Chondrocyte (in vitro differentiated cells): ENCODE measurements at regions not wholly inside any gene's neighbourhood (a gene's known extent, or its start where the extent isn't known, plus 50 kb on each side); places are given as distances from the start of the nearest gene placed in this dataset.

Experiments used
- DNase-seq: peaks from one replicate; pipeline ENCODE4 v3.0.0; 2021; ENCODE audit warnings: mixed read lengths, low spot score
- H3K27ac Mint-ChIP-seq: one replicate; pipeline ENCODE4 v1.8.0; 2021; ENCODE audit warnings: mild to moderate bottlenecking, moderate library complexity, mixed read lengths; ENCODE audit not compliant: unreplicated experiment
- H3K27me3 Mint-ChIP-seq: 2 replicates; pipeline ENCODE4 v1.8.0; 2021; ENCODE audit warnings: low read depth, mixed read lengths
- H3K36me3 Mint-ChIP-seq: 2 replicates; pipeline ENCODE4 v1.8.0; 2021; ENCODE audit warnings: low read depth, mixed read lengths
- H3K4me1 Mint-ChIP-seq: 2 replicates; pipeline ENCODE4 v1.8.0; 2021; ENCODE audit warnings: low read depth, mild to moderate bottlenecking, mixed read lengths
- H3K4me3 Mint-ChIP-seq: one replicate; pipeline ENCODE4 v1.8.0; 2021; ENCODE audit warnings: mild to moderate bottlenecking, moderate library complexity, mixed read lengths; ENCODE audit not compliant: unreplicated experiment
- H3K9me3 Mint-ChIP-seq: 2 replicates; pipeline ENCODE4 v1.8.0; 2021; ENCODE audit warnings: low read depth, mixed read lengths
- CTCF ChIP-seq: fragments of 200-600 bp; sonication (generic); IDR thresholded peaks from 2 replicates; pipeline ENCODE4 v1.5.0; 2021; ENCODE audit warnings: antibody characterized with exemption, mild to moderate bottlenecking, moderate library complexity

DNA sequence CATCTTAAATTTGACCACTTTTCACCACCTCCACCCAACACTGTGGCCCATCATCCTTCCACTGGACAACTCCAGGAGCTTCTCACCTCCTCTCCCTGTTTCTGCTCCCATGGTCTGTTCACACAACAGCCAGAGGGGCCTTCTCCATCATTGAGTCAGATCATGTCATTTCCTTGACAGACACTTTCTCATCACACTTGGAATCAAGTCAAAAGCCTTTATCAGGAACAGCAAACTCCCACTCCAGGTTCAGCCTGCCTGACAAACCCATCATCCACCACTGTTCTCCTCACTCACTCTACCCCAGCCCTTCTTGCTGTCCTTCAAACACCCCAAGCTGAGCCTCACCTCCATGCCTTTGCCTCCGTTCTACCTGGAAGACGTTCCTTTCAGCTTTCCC is 78.4 kb upstream of the ADRA1B start:
- peaks cover 36% of the 10 kb centered on the region for H3K27me3 Mint-ChIP-seq

DNA sequence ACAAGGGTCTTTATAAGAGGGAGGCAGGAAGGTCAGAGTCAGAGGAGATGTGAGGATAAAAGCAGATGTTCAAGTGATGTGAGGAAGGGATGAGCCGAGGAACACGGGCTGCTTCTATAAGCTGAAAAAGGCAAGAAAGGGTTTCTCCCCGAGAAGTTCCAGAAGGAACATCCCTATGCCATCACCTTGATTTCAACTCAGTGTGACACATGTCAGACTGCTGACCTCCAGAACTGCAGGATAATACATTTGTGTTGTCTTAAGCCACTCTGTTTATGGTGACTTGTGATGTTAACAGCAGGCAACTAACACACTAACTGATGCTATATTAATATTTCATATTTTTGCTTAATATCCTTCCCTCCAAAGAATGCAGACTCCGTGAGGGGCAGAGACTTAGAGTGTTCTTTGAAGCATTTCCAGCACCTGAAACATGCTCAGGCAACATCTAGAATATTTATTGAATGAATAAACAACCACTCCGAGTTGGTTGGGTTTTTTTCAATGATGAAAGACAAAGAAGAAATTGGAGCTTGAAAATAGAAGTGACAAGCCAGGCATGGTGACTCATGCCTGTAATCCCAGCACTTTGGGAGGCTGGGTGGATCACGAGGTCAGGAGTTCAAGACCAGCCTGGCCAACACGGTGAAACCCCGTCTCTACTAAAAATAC is 77.6 kb upstream of the ADRA1B start:
- H3K36me3 Mint-ChIP-seq = no peaks in the 10 kb centered on the region
- H3K4me3 Mint-ChIP-seq = no peak overlapping the region
- no peak for TF ChIP-seq CTCF
- H3K27ac Mint-ChIP-seq = no peak overlapping the region
- DNase-seq = no peak
- peaks cover 35% of the 10 kb centered on the region for H3K27me3 Mint-ChIP-seq
- H3K4me1 Mint-ChIP-seq = no peaks in the 10 kb centered on the region
- H3K9me3 Mint-ChIP-seq = peaks cover 3% of the 10 kb centered on the region

More for the DNA sequence above, 78.4 kb upstream of the ADRA1B start:
- Mint-ChIP-seq H3K27ac (no peak overlapping the region), H3K9me3 (peaks cover 3% of the 10 kb centered on the region), H3K4me1 (no peaks in the 10 kb centered on the region), H3K36me3 (no peaks in the 10 kb centered on the region), H3K4me3 (no peak overlapping the region)
- no peak for TF ChIP-seq CTCF
- no peak for DNase-seq

DNA sequence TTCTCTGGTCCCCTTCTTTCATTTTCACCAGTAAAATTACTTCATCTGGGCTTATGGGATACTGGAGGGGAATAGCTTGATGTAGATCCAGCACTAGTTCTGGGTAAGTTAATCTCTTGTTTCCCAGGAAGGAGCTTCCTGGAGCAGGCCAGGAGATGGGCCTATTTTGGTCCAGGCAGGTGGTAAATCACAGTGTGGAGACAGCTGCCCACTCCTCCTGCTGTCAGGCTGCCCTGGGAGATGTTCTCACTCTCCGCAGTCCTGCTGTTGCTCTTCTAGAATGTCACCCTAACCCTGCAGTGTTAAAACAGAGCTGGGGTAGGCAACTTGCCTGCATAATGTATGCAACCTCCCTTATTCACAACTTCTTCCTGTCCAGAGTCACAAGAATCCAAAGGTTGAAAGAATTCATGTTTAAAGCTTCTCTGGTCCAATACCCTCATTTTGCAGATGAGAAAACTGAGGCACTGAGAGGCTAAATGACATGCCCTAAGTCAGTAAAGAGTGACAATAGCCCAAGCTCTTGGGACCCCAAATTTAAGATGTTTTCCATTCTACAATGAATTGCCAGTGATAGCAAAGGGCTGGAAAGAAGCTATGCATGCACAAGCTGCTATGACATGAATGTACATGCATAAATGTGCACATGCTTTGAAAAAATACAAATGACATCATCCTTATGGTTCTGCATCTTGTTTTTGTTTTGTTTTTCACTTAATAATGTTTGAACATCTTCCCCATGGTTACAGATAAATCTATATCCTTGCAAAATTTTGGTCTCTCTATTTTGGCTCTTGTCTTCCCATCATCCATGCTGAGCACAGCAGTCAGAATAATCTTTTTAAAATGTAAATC is 71.8 kb upstream of the ADRA1B start:
- Mint-ChIP-seq H3K36me3 (no peaks in the 10 kb centered on the region), H3K4me3 (no peak overlapping the region), H3K27me3 (peaks cover 34% of the 10 kb centered on the region), H3K9me3 (no peaks in the 10 kb centered on the region), H3K4me1 (peaks cover 5% of the 10 kb centered on the region), H3K27ac (no peak overlapping the region)
- no peak for DNase-seq
- TF ChIP-seq CTCF = no peak

GRCh38 chr5:159849437-159850083 is 66.7 kb upstream of the ADRA1B start:
- Mint-ChIP-seq H3K9me3 (no peaks in the 10 kb centered on the region), H3K4me1 (peaks cover 9% of the 10 kb centered on the region), H3K27me3 (peaks cover 4% of the 10 kb centered on the region), H3K4me3 (no peak overlapping the region), H3K36me3 (no peaks in the 10 kb centered on the region), H3K27ac (no peak overlapping the region)
- no peak for TF ChIP-seq CTCF
- DNase-seq = no peak

GRCh38 chr5:159850160-159850559 is 66.1 kb upstream of the ADRA1B start:
- no peak for DNase-seq

More at GRCh38 chr5:159850160-159850559, 66.1 kb upstream of the ADRA1B start:
- Mint-ChIP-seq H3K36me3 (no peaks in the 10 kb centered on the region), H3K4me1 (peaks cover 9% of the 10 kb centered on the region), H3K27ac (no peak overlapping the region), H3K9me3 (no peaks in the 10 kb centered on the region), H3K4me3 (no peak overlapping the region), H3K27me3 (peaks cover 5% of the 10 kb centered on the region)
- TF ChIP-seq CTCF = no peak
